GM19372 (cell line): ENCODE measurements at regions not wholly inside any gene's neighbourhood (a gene's known extent, or its start where the extent isn't known, plus 50 kb on each side); places are given as distances from the start of the nearest gene placed in this dataset.

Experiments used
- ATAC-seq: cut with Tn5 transposase; IDR thresholded peaks from one replicate; pipeline ENCODE4 v1.9.1; 2021; ENCODE audit warnings: mild to moderate bottlenecking, low read depth, moderate library complexity; ENCODE audit not compliant: unreplicated experiment

- no peak for ATAC-seq
Measured at GRCh38 chr7:35508623-35509400, 186.1 kb downstream of the HERPUD2 start.

- ATAC-seq = no peak
Measured at GRCh38 chr7:35505066-35505465, 189.9 kb downstream of the HERPUD2 start.

GRCh38 chr7:35504365-35504764, 190.6 kb downstream of the HERPUD2 start:
- no peak for ATAC-seq

GRCh38 chr7:35501681-35502080, 193.3 kb downstream of the HERPUD2 start:
- no peak for ATAC-seq

- ATAC-seq = no peak
Measured at GRCh38 chr7:35499226-35499625, 195.7 kb downstream of the HERPUD2 start.

GRCh38 chr7:35498416-35498815, 196.5 kb downstream of the HERPUD2 start:
- no peak for ATAC-seq

GRCh38 chr7:35495844-35496243, 199.1 kb downstream of the HERPUD2 start:
- no peak for ATAC-seq

GRCh38 chr7:35495377-35495776, 199.6 kb downstream of the HERPUD2 start:
- ATAC-seq = no peak

GRCh38 chr7:35494407-35494806, 200.5 kb downstream of the HERPUD2 start:
- no peak for ATAC-seq

GRCh38 chr7:35492451-35493175, 202.3 kb downstream of the HERPUD2 start:
- ATAC-seq = no peak

- ATAC-seq = no peak
Measured at GRCh38 chr7:35491233-35491632, 203.7 kb downstream of the HERPUD2 start.

GRCh38 chr7:35487841-35488240, 207.1 kb downstream of the HERPUD2 start:
- ATAC-seq = no peak

GRCh38 chr7:35487402-35487801, 207.5 kb downstream of the HERPUD2 start:
- ATAC-seq = no peak

GRCh38 chr7:35485436-35485835, 209.5 kb downstream of the HERPUD2 start:
- no peak for ATAC-seq

- ATAC-seq = no peak
Measured at GRCh38 chr7:35483568-35483967, 211.4 kb downstream of the HERPUD2 start.

GRCh38 chr7:35482231-35482630, 212.7 kb downstream of the HERPUD2 start:
- no peak for ATAC-seq

- ATAC-seq = no peak
Measured at GRCh38 chr7:35480806-35481205, 214.1 kb downstream of the HERPUD2 start.

- ATAC-seq = no peak
Measured at GRCh38 chr7:35477609-35478008, 217.3 kb downstream of the HERPUD2 start.

- no peak for ATAC-seq
Measured at GRCh38 chr7:35474100-35474499, 220.2 kb upstream of the TBX20 start.

GRCh38 chr7:35468606-35469005, 214.7 kb upstream of the TBX20 start:
- ATAC-seq = no peak

- no peak for ATAC-seq
Measured at GRCh38 chr7:35467456-35467978, 213.6 kb upstream of the TBX20 start.
